ENCODE measurements at regions not wholly inside any gene's neighbourhood (a gene's known extent, or its start where the extent isn't known, plus 50 kb on each side); places are given as distances from the start of the nearest gene placed in this dataset.

DNA sequence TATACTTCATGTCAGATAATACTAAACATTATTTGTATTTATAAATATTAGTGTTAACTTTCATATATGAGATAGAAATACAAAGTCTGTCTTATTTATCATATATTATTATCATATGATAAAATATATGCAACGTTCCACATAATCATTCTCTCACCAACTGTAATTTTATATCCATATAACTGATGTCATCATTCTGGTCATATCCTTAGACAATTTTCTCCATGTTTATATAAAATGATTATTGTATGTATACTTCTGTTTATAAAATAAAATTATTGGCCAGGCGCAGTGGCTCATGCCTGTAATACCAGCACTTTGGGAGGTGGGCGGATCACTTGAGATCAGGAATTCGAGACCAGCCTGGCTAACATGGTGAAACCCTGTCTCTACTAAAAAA lies 2007.1 kb downstream of the EFNA5 start:
- Histone ChIP-seq H3K27ac (ENCODE audit: low read depth, low read length) (no peak overlapping the region), H3K27me3 (ENCODE audit: control insufficient read depth, insufficient read depth, low read length, poor library complexity, severe bottlenecking) (no peaks in the 10 kb centered on the region), H3K9ac (ENCODE audit: extremely low read depth, low read length, poor library complexity, severe bottlenecking) (no peak overlapping the region), H3K4me1 (ENCODE audit: control insufficient read depth, insufficient read depth, low read length) (no peaks in the 10 kb centered on the region), H3K9me3 (ENCODE audit: control insufficient read depth, low read length) (no peaks in the 10 kb centered on the region), H3K4me3 (ENCODE audit: low read length) (no peak overlapping the region), H3K36me3 (ENCODE audit: control insufficient read depth, insufficient read depth, low read length) (no peaks in the 10 kb centered on the region)
- no peaks in the 10 kb centered on the region for H3K27me3 Mint-ChIP-seq (ENCODE audit: insufficient read depth)
- H3K4me3 Mint-ChIP-seq: no peak overlapping the region
- H3K27ac Mint-ChIP-seq: no peak overlapping the region
- H3K9me3 Mint-ChIP-seq: no peaks in the 10 kb centered on the region
- TF ChIP-seq, protein P1, sequence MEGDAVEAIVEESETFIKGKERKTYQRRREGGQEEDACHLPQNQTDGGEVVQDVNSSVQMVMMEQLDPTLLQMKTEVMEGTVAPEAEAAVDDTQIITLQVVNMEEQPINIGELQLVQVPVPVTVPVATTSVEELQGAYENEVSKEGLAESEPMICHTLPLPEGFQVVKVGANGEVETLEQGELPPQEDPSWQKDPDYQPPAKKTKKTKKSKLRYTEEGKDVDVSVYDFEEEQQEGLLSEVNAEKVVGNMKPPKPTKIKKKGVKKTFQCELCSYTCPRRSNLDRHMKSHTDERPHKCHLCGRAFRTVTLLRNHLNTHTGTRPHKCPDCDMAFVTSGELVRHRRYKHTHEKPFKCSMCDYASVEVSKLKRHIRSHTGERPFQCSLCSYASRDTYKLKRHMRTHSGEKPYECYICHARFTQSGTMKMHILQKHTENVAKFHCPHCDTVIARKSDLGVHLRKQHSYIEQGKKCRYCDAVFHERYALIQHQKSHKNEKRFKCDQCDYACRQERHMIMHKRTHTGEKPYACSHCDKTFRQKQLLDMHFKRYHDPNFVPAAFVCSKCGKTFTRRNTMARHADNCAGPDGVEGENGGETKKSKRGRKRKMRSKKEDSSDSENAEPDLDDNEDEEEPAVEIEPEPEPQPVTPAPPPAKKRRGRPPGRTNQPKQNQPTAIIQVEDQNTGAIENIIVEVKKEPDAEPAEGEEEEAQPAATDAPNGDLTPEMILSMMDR (conservative IDR thresholded peaks at IDR 0.05): no peak
- 100% methylated on average over 1 to 3 of the region's 4 CpGs for WGBS, 2 experiments (ENCODE audit: insufficient coverage in 1 of 2, insufficient read length in 1 of 2)
- DNase-seq: no peak
- H3K4me1 Mint-ChIP-seq: peaks cover 4% of the 10 kb centered on the region
- no peaks in the 10 kb centered on the region for H3K36me3 Mint-ChIP-seq (ENCODE audit: low read depth)

DNA sequence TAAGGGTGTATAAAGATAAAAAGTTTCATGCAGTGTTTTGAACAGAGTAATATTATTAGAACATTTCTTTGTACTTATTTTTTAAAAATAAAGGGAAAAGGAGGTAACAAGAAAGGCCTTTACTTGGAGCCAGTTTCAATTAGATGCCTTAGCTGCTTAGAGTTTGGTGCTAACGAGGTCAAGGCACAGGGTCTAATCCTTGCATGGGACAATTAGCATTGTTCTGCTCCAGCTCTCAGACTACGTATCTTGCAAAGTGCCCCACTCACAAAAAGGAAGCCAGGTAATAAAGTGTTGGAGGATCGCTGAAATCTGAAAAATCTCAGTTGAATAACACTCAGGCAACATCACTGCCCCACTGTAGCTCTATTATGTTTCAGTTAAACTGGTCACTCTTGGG lies 2011.3 kb downstream of the EFNA5 start:
- peaks cover 4% of the 10 kb centered on the region for H3K4me1 Mint-ChIP-seq
- no peaks in the 10 kb centered on the region for H3K9me3 Mint-ChIP-seq
- H3K27ac Mint-ChIP-seq: peak overlapping the region; percentile 10
- TF ChIP-seq, protein P1 (conservative IDR thresholded peaks at IDR 0.05): no peak
- H3K9me3 ChIP-seq (ENCODE audit: control insufficient read depth, low read length): no peaks in the 10 kb centered on the region
- no peak overlapping the region for H3K4me3 ChIP-seq (ENCODE audit: low read length)
- no peaks in the 10 kb centered on the region for H3K4me1 ChIP-seq (ENCODE audit: control insufficient read depth, insufficient read depth, low read length)
- no peak for DNase-seq
- no peaks in the 10 kb centered on the region for H3K27me3 ChIP-seq (ENCODE audit: control insufficient read depth, insufficient read depth, low read length, poor library complexity, severe bottlenecking)
- no peak overlapping the region for H3K27ac ChIP-seq (ENCODE audit: low read depth, low read length)
- no peaks in the 10 kb centered on the region for H3K27me3 Mint-ChIP-seq (ENCODE audit: insufficient read depth)
- no peak overlapping the region for H3K9ac ChIP-seq (ENCODE audit: extremely low read depth, low read length, poor library complexity, severe bottlenecking)
- no peaks in the 10 kb centered on the region for H3K36me3 ChIP-seq (ENCODE audit: control insufficient read depth, insufficient read depth, low read length)
- WGBS, 2 experiments (ENCODE audit: insufficient coverage in 1 of 2, insufficient read length in 1 of 2): 78 to 83% methylated on average over 2 to 3 of the region's 3 CpGs
- H3K36me3 Mint-ChIP-seq (ENCODE audit: low read depth): no peaks in the 10 kb centered on the region
- H3K4me3 Mint-ChIP-seq: no peak overlapping the region

DNA sequence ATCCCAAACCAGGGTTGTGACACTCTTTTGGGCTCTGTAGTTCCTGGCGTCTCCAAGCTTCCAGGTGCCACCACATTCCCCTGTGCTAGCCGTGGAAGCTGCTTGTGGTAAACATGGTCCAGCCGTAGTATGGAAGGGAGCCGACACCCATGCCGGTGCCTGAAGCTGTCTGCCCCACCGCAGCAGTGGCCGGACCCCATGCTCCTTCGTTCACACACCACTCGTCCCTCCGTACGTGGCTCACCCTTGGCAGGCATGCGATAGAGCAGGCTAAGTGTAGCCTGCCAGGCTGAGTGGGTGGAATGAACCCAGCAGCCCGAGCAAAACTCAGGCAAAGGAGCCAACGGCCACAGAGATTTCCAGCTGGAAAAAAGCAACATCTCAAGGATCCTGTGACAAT lies 2030.4 kb downstream of the EFNA5 start:
- H3K4me1 Mint-ChIP-seq: no peaks in the 10 kb centered on the region
- 94 to 100% methylated on average over 2 to 14 of the region's 14 CpGs for WGBS, 2 experiments (ENCODE audit: insufficient coverage in 1 of 2, insufficient read length in 1 of 2)
- Histone ChIP-seq H3K36me3 (ENCODE audit: control insufficient read depth, insufficient read depth, low read length) (no peaks in the 10 kb centered on the region), H3K4me1 (ENCODE audit: control insufficient read depth, insufficient read depth, low read length) (no peaks in the 10 kb centered on the region), H3K4me3 (ENCODE audit: low read length) (no peak overlapping the region), H3K27me3 (ENCODE audit: control insufficient read depth, insufficient read depth, low read length, poor library complexity, severe bottlenecking) (no peaks in the 10 kb centered on the region), H3K9ac (ENCODE audit: extremely low read depth, low read length, poor library complexity, severe bottlenecking) (no peak overlapping the region), H3K9me3 (ENCODE audit: control insufficient read depth, low read length) (no peaks in the 10 kb centered on the region), H3K27ac (ENCODE audit: low read depth, low read length) (no peak overlapping the region)
- no peak overlapping the region for H3K4me3 Mint-ChIP-seq
- H3K9me3 Mint-ChIP-seq: no peaks in the 10 kb centered on the region
- TF ChIP-seq, protein P1 (conservative IDR thresholded peaks at IDR 0.05): no peak
- H3K36me3 Mint-ChIP-seq (ENCODE audit: low read depth): no peaks in the 10 kb centered on the region
- H3K27ac Mint-ChIP-seq: no peak overlapping the region
- no peak for DNase-seq
- H3K27me3 Mint-ChIP-seq (ENCODE audit: insufficient read depth): no peaks in the 10 kb centered on the region

All from endodermal cell (in vitro differentiated cells).